Activated gamma-delta T cell treated with anti-CD3 and anti-CD28 coated beads, Interleukin-2, amount 50 U/mL, for 16 hours (primary cell): ENCODE measurements at regions not wholly inside any gene's neighbourhood (a gene's known extent, or its start where the extent isn't known, plus 50 kb on each side); places are given as distances from the start of the nearest gene placed in this dataset.

Experiments used
- DNase-seq: peaks from one replicate; pipeline ENCODE4 v3.0.0-alpha.2; 2020; ENCODE audit warnings: low read depth

GRCh38 chr2:224210286-224211180 is 171.4 kb upstream of the SERPINE2 start:
- no peak for DNase-seq

DNA sequence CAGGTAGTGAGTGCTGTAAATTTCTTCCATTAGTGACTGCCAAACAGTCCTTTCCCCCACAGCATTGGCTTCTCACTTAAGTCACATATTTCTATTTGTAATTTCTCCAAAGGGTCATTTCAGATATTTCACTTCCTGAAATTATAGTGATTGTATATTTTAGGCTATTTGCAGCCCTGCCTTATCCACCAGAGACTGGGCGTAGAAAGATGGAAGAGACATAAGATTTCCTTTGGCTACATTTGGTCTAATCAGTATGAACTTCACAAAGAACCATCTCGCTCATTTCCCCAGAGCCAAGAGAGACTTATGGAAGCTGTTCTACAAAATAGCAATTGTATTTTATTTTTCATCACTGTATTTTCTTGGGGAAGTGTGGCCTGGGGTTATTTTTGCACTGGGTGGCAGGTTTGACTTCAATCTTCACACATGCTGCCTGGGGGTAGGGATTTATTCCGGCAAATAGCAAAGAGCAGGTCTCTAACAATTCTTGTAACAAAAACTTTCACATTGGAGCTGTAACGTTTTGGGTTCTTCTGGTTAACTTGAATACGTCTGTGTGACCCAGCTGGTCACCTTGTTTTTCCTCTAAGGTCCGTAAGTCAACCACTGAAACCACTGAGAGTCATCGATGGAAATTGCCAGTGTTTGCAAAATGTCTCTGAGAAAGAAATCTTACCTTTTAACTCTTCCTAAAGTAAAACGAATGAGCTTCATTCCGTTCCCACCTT is 170.6 kb upstream of the SERPINE2 start:
- DNase-seq: no peak

- no peak for DNase-seq
Observed at GRCh38 chr2:224208443-224208842, 169.4 kb upstream of the SERPINE2 start.

GRCh38 chr2:224208007-224208406 is 168.9 kb upstream of the SERPINE2 start:
- no peak for DNase-seq

GRCh38 chr2:224206816-224207215 is 167.7 kb upstream of the SERPINE2 start:
- DNase-seq: no peak

- DNase-seq: no peak
Observed at GRCh38 chr2:224202281-224202865, 163.3 kb upstream of the SERPINE2 start.

- no peak for DNase-seq
Observed at GRCh38 chr2:224198436-224198835, 159.3 kb upstream of the SERPINE2 start.

- DNase-seq: no peak
Observed at GRCh38 chr2:224196810-224197209, 157.7 kb upstream of the SERPINE2 start.

GRCh38 chr2:224195925-224196571 is 157.0 kb upstream of the SERPINE2 start:
- DNase-seq: no peak

DNA sequence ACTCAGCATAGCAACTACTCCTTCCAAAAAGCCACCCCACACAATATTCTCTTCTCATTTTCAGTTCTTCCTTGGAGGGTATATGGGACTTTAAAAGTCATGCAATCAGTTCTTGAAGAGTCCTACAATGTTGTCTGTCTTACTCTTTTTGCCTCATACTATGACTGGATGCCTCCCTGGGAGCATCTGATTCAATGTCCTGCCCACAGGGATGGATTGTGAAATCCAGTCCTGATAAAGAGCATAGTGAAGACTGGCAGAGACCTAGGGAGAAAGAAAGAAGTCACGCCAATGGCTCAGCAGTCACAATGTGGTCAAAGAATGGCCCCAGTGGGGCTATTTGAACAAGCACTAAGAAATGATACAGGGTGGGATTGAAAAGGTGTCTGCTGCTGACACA is 155.1 kb upstream of the SERPINE2 start:
- DNase-seq: no peak

GRCh38 chr2:224191465-224191864 is 152.4 kb upstream of the SERPINE2 start:
- DNase-seq: no peak

- DNase-seq: no peak
Observed at GRCh38 chr2:224190936-224191270, 151.8 kb upstream of the SERPINE2 start.

DNA sequence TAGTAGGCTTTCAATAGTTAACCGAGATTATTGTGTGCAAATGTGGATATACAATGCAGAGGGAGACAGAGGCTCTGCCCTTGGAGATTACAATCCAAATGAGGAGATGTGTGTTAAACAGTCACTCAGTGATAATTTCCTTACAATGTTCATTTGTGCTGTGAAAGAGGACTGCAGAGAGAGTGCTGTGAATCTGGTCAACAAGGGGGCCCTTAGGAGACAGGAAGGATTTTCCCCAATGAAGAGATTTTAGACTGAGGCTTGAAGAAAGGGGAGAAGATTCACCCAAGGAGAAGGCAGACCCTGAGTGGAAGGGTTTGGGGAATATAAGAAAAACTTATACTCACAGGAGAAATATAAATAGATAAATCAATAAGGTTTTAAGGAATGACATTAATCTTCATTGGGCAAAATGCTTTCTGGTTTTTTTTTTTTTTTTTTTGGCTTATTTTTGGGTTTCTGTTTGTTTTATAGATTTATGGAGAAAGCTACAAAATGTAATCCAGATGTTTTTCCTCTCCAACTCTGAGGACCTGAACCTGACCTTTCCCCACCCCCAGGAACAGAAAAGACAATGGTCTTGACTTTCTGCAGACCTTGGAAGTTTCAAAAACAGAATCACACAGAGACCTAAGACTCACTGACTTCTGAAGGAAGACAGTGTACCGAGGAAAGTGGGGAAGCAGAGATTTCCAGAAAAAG is 151.3 kb upstream of the SERPINE2 start:
- DNase-seq: no peak

- no peak for DNase-seq
Observed at GRCh38 chr2:224187220-224187619, 148.1 kb upstream of the SERPINE2 start.

GRCh38 chr2:224185023-224185601 is 146.0 kb upstream of the SERPINE2 start:
- no peak for DNase-seq

GRCh38 chr2:224183086-224183485 is 144.0 kb upstream of the SERPINE2 start:
- no peak for DNase-seq

DNA sequence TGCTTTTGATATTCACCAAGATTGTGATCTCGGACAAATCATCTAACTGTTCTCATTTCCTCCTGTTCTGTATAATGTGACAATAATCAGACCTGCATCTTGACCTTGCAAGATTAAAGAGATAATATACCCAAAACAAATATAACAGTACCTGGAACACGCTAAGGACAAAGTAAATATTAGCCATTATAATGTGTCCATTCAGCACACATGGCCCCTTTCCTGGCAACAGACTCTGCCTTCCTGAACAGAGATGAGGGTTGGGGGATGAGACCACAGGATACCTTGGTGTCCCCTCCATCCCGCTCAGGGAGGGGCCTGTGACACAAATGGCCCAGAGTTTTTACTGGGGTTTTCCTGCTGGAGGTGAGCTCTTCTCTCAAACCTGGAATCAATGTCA is 143.4 kb upstream of the SERPINE2 start:
- DNase-seq: no peak

GRCh38 chr2:224181534-224182155 is 142.6 kb upstream of the SERPINE2 start:
- no peak for DNase-seq

- no peak for DNase-seq
Observed at GRCh38 chr2:224180810-224181209, 141.7 kb upstream of the SERPINE2 start.

- DNase-seq: no peak
Observed at GRCh38 chr2:224178056-224178455, 139.0 kb upstream of the SERPINE2 start.

GRCh38 chr2:224175538-224175937 is 136.5 kb upstream of the SERPINE2 start:
- DNase-seq: no peak
